HEK293 (cell line): ENCODE measurements at regions not wholly inside any gene's neighbourhood (a gene's known extent, or its start where the extent isn't known, plus 50 kb on each side); places are given as distances from the start of the nearest gene placed in this dataset.

Experiments used
- CTCF ChIA-PET: fragments of 350-600 bp; formaldehyde crosslinking; extraction: SDS; loops from one replicate; lab custom pipeline; 2021; ENCODE audit warnings: antibody characterized with exemption; lab: Yijun Ruan, JAX
- POLR2A ChIA-PET: fragments of 300-600 bp; formaldehyde crosslinking; extraction: SDS; loops from one replicate; lab custom pipeline; 2020; ENCODE audit warnings: antibody characterized with exemption, inconsistent platforms; lab: Yijun Ruan, JAX
- H3K27ac ChIP-seq: fragments of 200-500 bp; sonication (Bioruptor generic); 2 replicates; pipeline ENCODE4 v1.5.1; 2014; ENCODE audit warnings: low read depth, low read length, control low read depth, inconsistent platforms; ENCODE audit errors: extremely low read depth
- H3K36me3 ChIP-seq, 2 experiments: fragments of 200-500 bp in 1 of 2; sonication (Bioruptor generic) in 1 of 2; 1 replicate in 1 of 2; 2 replicates in 1 of 2; pipeline ENCODE4 v1.5.1; 2014 to 2017; ENCODE audit warnings: inconsistent platforms in 2 of 2, low read length in 2 of 2; ENCODE audit not compliant: control insufficient read depth in 2 of 2, insufficient read depth in 1 of 2
- H3K4me1 ChIP-seq: fragments of 200-500 bp; sonication (Bioruptor generic); 2 replicates; pipeline ENCODE4 v1.5.1; 2014; ENCODE audit warnings: mild to moderate bottlenecking, low read length, inconsistent platforms; ENCODE audit not compliant: control insufficient read depth, insufficient read depth
- H3K4me3 ChIP-seq: 2 replicates; pipeline ENCODE4 v1.5.1; 2011; ENCODE audit warnings: low read depth, mild to moderate bottlenecking, control low read depth, low read length, moderate library complexity
- H3K9me3 ChIP-seq: fragments of 200-500 bp; sonication (Bioruptor generic); 2 replicates; pipeline ENCODE4 v1.5.1; 2014; ENCODE audit warnings: low read depth, low read length, inconsistent platforms; ENCODE audit not compliant: control insufficient read depth, insufficient read depth
- PRDM4 ChIP-seq: fragments of 450-650 bp; formaldehyde crosslinking; IDR thresholded peaks from 2 replicates; pipeline ENCODE4 v1.5.1; 2017; ENCODE audit warnings: missing biosample characterization, missing genetic modification characterization
- WT1 ChIP-seq: fragments of 450-650 bp; formaldehyde crosslinking; IDR thresholded peaks from 2 replicates; pipeline ENCODE4 v1.5.1; 2016; ENCODE audit warnings: missing biosample characterization, missing genetic modification characterization
- YY2 ChIP-seq: fragments of 450-650 bp; formaldehyde crosslinking; IDR thresholded peaks from 2 replicates; pipeline ENCODE4 v1.5.1; 2016; ENCODE audit warnings: missing biosample characterization, missing genetic modification characterization
- ZBTB17 ChIP-seq: fragments of 450-650 bp; formaldehyde crosslinking; IDR thresholded peaks from 2 replicates; pipeline ENCODE4 v1.5.1; 2016; ENCODE audit warnings: missing biosample characterization, missing genetic modification characterization
- ZBTB20 ChIP-seq: fragments of 450-650 bp; formaldehyde crosslinking; IDR thresholded peaks from 2 replicates; pipeline ENCODE4 v1.5.1; 2016; ENCODE audit warnings: missing biosample characterization, missing genetic modification characterization
- ZEB2 ChIP-seq: fragments of 450-650 bp; formaldehyde crosslinking; IDR thresholded peaks from 2 replicates; pipeline ENCODE4 v1.5.1; 2016; ENCODE audit warnings: missing biosample characterization, missing genetic modification characterization
- ZFP3 ChIP-seq: fragments of 450-650 bp; formaldehyde crosslinking; IDR thresholded peaks from 2 replicates; pipeline ENCODE4 v1.5.1; 2016; ENCODE audit warnings: low read depth, missing biosample characterization, missing genetic modification characterization
- ZNF114 ChIP-seq: fragments of 450-650 bp; formaldehyde crosslinking; IDR thresholded peaks from 2 replicates; pipeline ENCODE4 v1.5.0; 2017; ENCODE audit warnings: missing biosample characterization, missing genetic modification characterization
- ZNF23 ChIP-seq: fragments of 450-650 bp; formaldehyde crosslinking; IDR thresholded peaks from 2 replicates; pipeline ENCODE4 v1.5.1; 2016; ENCODE audit warnings: missing biosample characterization, missing genetic modification characterization, borderline replicate concordance
- ZNF48 ChIP-seq: fragments of 450-650 bp; formaldehyde crosslinking; IDR thresholded peaks from 2 replicates; pipeline ENCODE4 v1.5.1; 2016; ENCODE audit warnings: missing biosample characterization, missing genetic modification characterization
- ZNF664 ChIP-seq: fragments of 450-650 bp; formaldehyde crosslinking; IDR thresholded peaks from 2 replicates; pipeline ENCODE4 v1.5.1; 2016; ENCODE audit warnings: missing biosample characterization, missing genetic modification characterization
- ZNF76 ChIP-seq: fragments of 450-650 bp; formaldehyde crosslinking; IDR thresholded peaks from 2 replicates; pipeline ENCODE4; 2016; ENCODE audit warnings: low read depth, missing biosample characterization, missing genetic modification characterization, borderline replicate concordance
- ZSCAN16 ChIP-seq: fragments of 450-650 bp; formaldehyde crosslinking; IDR thresholded peaks from 2 replicates; pipeline ENCODE4 v1.5.1; 2016; ENCODE audit warnings: missing biosample characterization, missing genetic modification characterization
- ZSCAN4 ChIP-seq: fragments of 450-650 bp; formaldehyde crosslinking; IDR thresholded peaks from 2 replicates; pipeline ENCODE4 v1.5.1; 2017; ENCODE audit warnings: missing biosample characterization, missing genetic modification characterization

DNA sequence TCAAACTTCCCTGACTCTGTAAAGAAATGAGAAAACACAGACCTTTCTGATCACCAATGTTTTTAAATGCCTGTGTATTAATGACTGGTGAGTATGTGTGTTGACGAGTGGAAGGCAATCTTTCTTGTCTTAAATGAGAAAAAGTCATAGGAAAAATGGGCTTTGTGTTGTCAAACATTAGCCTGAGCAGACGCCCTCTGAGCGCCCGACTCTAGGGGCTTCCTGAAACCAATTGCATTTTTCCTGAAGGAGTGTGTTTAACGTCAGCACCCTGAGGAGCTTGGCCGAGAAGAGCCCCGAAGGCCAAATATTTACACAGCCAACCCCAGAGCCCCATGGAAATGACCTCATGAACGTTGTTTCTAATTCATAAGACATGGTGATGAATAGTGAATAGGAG, 154.3 kb downstream of the PHF2 start (continued):
- TF ChIP-seq ZSCAN4: no peak
- no peak for TF ChIP-seq ZNF23 (tag by site-specific recombination)
- TF ChIP-seq ZBTB17 (tag by site-specific recombination): no peak

DNA sequence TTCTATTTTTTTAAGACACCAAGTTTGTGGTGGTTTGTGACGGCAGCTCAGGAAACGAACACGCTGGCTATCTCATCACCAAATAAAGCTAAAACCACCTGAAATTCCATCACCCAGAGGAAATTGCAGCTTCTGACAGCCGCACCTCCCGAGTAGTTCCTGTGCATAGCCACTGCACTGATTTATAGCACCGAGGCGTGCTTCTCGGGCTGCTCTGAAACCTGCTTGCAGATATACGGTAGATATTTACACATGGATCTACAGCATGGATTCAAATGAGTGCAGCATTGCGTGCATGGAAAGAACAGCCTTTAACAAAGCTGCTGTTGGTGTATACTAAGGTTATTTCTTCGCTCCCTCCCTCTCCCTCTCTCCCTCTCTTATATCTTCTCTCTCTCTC, 153.8 kb downstream of the PHF2 start:
- CTCF ChIA-PET: no interaction called here
- POLR2A ChIA-PET: no interaction called here
- no peak overlapping the region for H3K27ac ChIP-seq
- no peak overlapping the region for H3K4me3 ChIP-seq
- no peaks in the 10 kb centered on the region for H3K4me1 ChIP-seq
- H3K36me3 ChIP-seq: no peaks in the 10 kb centered on the region
- H3K9me3 ChIP-seq: no peaks in the 10 kb centered on the region
- TF ChIP-seq ZNF23 (tag by site-specific recombination): no peak
- no peak for TF ChIP-seq ZNF664 (tag by site-specific recombination)
- TF ChIP-seq ZEB2 (tag by site-specific recombination): no peak
- no peak for TF ChIP-seq ZSCAN16 (tag by site-specific recombination)
- no peak for TF ChIP-seq ZNF114 (tag by site-specific recombination)
- TF ChIP-seq ZFP3: no peak
- TF ChIP-seq WT1 (tag by site-specific recombination): no peak
- TF ChIP-seq ZBTB20 (tag by site-specific recombination): no peak
- no peak for TF ChIP-seq ZNF48 (tag by site-specific recombination)
- no peak for TF ChIP-seq PRDM4
- no peak for TF ChIP-seq YY2 (tag by site-specific recombination)
- TF ChIP-seq ZNF76 (tag by site-specific recombination): no peak
